HG02938 (cell line): ENCODE measurements at regions not wholly inside any gene's neighbourhood (a gene's known extent, or its start where the extent isn't known, plus 50 kb on each side); places are given as distances from the start of the nearest gene placed in this dataset.
"Not testable (repeated sequence)": the region's sequence is repeated elsewhere in the genome, so short reads cannot be mapped to it uniquely, and the experiment has no call there.

Experiments
- ATAC-seq: cut with Tn5 transposase; IDR thresholded peaks from one replicate; pipeline ENCODE4 v1.9.1; 2021; ENCODE audit warnings: mild to moderate bottlenecking, moderate library complexity; ENCODE audit not compliant: unreplicated experiment

DNA sequence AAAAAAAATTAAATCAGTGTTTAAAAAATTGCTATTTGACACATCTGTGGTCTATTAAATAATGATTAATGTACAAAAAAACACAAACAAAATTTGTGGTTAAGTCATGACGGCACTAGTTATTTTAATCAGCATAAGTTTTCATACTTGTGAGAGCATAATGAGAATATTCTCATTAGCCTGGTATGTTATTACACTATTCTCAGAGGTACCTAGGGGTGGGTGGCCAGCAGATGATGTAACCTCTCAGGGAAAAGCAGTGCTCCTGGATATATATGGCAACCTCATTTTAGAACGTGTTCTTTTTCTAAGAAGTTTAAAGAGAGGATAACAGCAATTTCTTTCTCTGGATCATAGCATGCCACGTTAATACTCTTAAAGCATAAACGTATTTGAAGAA is 109.2 kb downstream of the GJA1 start:
- ATAC-seq, result no peak

DNA sequence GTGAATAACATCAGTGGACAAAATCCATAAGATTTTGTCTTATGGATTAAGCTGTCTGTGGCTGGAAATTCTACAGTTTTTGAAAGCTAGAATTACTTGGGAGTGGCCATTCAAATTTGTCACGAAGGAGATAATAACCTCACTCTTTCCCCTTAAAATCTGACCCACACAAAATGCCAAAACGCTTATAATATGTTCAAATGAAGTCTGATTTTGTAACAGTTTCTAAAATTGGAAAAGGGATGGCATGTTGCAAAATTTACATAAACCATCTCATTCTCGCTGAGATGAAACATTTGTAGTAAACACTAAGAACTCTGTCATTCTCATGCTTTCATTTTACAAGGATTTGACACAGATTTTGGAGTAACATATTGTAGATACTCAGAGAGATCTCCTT is 112.7 kb downstream of the GJA1 start:
- ATAC-seq, result no peak

DNA sequence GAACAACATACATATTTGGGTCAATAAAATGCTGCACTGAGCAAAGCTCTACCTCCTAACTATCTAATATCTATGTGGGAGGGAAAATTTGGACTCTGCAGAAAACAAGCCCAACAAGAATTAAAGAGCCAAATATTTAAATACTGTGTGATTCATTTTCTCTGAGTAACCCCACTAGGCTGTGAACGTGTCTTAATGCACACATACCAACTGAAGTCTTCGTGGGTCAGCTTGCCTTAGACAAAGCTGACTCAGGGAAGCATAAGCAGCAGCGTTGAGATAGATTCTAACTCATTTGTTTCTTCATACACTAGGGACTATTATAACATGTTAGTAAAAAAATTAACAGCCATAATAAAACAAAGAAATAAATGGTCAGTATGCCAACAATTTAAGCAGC is 114.3 kb downstream of the GJA1 start:
- no peak for ATAC-seq

DNA sequence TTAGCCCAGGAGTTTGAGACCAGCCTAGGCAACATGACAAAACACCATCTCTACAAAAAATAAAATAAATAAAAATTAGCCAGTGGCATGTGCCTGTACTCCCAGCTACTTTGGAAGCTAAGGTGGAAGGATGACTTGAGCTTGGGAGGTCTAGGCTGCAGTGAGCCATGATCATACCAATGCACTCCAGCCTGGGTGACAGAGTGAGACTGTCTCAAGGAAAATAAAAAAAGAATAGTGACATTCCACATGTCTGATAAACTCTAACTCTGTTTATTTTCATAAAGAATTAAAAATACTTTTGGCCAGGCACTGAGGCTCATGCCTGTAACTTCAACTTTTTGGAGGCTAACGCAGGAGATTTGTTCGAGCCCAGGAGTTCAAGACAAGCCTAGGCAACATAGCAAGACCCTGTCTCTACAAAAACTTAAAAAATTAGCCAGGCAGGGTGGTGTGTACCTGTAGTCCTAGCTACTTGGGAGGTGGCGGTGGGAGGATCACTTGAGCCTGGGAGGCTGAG is 115.1 kb downstream of the GJA1 start:
- ATAC-seq, result no peak

DNA sequence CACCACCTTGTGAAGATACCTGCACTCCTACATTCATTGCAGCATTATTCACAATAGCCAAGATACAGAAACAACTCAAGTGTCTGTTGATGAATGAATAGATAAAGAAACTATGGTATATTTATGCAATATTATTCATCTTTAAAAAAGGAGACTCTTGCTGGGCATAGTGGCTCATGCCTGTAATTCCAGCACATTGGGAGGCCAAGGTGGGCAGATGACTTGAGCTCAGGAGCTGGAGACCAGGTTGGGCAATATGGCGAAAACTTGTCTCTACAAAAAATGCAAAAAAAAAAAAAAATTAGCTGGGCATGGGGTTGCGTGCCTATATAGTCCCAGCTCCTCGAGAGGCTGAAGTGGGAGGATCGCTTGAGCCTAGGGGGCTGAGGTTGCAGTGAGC is 119.8 kb downstream of the GJA1 start:
- no peak for ATAC-seq

DNA sequence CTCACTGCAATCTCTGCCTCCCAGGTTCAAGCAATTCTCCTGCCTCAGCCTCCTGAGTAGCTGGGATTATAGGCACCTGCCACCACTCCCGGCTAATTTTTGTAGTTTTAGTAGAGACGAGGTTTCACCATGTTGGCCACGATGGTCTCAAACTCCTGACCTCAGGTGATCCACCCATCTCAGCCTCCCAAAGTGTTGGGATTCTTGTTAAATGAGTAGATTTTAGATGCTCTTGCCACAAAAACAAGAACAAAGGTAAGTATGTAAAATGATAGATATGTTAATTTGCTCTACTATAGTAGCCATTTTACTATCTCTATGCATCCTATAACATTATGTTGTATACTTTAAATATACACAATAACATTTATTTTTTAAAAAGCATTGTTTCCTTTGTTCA is 120.7 kb downstream of the GJA1 start:
- ATAC-seq, result not testable (repeated sequence)

DNA sequence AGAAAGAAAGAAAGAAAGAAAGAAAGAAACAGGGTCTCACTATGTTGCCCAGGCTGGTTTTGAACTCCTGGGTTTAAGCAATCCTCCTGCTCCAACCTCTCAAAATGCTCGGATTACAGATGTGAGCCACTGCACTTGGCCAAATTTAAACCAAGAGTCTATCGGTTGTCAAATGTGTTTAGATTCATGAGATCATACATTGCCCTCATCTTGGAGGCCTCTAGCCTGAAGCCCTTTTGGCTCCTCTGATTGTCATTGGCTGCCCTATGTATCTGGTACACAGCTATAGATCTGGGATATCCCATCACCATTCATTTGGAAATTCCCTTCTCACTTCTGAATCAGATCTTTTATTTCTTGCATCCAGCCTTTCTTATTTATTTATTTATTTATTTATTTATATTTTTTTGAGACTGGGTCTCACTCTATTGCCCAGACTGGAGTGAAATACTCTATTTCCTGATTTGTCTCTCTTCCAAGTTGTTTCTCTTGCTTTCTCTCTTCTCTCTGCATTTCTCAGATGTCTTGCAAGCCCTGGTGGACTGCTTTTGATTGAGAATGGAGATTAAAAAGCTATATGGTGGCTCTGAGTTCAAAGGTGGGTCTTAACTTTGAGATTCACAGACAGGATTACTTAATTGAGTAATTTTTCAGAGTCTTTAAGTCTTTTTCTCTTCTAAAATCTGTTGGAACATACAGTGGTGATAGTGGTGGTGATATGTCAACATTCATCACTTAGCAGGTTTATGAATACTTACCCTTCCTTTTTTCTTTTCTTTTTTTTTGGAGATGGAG is 121.9 kb downstream of the GJA1 start:
- ATAC-seq, result no peak

DNA sequence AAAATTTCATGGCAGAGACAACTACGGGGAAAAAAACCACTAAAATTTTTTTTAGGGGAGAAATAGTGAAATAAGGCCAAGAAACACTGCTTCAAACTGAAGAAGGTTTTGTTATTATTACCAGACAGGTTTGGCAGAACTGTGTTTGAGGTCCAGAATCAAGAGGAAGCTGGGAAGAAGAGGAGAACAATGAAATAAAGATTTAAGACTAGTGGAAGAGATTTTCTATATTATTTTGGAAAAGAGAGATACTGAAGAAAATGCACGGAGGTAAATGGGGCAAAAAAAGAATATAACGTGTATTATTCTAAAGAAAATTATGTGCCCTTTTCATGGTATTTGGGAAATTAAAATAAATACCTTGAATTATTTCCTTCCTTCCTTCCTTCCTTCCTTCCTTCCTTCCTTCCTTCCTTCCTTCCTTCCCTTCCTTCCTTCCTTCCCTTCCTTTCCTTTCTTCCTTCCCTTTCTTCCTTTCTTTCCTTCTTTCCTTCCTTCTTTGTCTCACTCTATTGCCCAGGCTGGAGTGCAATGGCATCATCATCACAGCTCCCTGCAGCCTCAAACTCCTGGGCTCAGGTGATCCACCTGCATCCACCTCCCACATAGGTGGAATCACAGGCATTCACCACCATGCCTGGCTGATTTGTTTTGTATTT is 124.3 kb downstream of the GJA1 start:
- no peak for ATAC-seq

DNA sequence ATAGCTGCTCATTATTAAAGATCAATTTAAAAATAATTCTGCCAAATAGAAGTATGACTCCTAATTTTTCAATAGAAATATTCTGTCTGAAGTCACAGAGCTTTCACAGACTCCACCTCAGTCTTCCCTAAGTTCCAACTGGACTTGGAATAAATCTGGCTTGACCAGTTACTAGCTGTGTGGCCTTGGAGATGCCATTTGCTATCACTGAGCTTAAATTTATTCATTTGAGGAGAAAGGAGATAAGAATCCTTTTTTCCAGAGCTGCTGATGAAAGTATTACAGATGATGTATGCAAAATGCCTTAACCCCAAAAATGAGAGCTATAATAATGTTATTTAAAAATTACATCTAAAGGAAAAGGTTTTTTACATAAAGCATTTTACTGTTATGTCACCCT is 125.0 kb downstream of the GJA1 start:
- no peak for ATAC-seq

DNA sequence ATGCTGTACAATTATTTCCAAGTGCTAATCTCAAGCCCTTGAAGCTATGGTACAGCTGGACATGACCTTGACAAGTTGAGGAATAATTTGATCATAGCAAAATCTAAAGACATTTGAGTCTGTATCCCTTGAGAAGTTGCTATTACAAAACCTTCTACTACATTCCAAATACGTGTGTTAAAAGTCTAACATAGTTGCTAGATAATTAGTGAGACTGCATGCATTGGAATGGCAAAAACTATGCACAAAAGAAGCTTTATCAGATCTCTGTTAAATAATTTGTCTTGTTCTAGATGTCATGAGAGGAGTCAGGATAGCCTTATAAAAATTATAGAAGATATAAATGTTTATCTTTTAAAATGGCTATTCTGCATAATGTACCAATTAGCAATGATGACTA is 127.8 kb downstream of the GJA1 start:
- no peak for ATAC-seq

DNA sequence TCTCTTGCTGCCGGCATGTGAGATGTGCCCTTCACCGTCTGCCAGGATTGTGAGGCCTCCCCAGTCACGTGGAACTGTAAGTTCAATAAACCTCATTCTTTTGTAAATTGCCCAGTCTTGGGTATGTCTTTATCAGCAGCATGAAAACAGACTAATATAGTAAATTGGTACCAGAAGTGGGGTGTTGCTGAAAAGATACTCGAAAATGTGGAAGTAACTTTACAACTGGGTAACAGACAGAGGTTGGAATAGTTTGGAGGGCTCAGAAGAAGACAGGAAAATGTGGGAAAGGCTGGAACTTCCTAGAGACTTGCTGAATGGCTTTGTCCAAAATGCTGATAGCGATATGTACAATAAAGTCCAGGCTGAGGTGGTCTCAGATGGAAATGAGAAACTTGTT is 129.1 kb downstream of the GJA1 start:
- ATAC-seq, result not testable (repeated sequence)

DNA sequence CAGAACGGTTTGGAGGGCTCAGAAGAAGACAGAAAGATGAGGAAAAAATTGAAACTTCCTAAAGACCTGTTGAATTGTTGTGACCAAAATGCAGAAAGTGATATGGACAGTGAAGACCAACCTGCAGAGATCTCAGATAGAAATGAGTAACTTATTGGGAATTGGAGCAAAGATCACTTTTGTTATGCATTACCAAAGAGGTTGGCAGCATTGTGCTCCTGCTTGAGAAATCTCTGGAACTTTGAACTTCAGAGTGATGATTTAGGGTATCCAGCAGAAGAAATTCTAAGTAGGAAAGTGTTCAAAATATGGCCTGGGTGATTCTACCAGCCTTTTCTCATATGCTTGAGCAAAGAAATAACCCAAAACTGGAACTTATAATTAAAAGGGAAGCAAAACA is 136.0 kb downstream of the GJA1 start:
- ATAC-seq, result no peak

DNA sequence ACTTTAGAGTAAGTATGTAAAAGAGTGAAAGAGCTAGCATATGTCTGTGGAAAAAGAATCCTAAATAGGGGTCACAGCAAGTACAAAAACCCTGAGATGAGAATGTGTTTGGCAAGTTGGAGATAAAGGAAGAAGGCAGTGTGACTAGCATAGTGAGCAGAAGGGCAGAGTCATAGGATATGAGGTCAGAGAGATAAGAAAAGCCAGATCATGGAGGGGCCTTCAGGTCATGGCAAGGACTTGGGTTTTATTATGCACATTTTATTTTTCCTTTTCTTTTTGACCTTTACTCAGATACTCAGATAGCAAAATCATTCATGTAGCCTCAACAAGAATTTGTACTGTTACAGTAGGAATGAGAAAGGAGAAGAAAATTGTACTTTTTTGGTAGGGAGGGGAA is 138.0 kb downstream of the GJA1 start:
- ATAC-seq, result no peak

DNA sequence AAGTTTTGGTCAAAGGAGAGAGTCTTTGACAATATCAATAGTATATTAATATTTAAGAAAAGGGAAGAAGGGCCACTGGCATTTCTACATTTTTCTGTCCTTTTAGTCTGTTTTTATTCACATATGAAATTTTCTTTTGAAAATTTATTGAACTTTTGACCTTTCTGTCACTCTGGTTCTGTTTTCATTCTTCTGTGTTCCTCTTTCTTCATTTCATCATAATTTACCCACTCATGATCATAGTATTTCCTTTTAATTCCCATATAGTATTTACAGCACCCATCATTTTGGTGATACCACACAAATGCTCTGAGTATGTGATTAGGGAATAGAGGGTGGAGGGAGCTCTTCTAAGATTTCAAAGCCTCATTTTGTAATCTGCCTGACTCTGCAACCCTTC is 142.8 kb downstream of the GJA1 start:
- no peak for ATAC-seq

DNA sequence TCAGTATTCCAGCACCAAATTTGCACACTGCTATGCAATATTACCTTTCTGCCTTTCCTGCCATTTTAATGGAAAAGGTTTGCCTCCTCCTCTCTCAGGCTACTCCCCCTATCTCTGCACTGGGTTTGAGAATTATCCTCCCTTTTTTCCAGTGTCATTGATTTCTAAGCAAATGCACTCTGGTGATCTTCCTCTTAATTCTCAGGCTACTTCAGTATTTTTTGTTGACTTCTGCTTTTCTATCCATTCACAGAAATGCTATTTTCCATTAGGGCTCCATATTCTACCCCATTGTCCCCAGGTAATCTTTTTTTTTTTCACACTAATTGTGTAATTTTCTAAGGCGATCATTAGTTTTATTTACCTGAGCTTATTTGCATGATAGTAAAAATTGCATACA is 144.0 kb downstream of the GJA1 start:
- no peak for ATAC-seq

DNA sequence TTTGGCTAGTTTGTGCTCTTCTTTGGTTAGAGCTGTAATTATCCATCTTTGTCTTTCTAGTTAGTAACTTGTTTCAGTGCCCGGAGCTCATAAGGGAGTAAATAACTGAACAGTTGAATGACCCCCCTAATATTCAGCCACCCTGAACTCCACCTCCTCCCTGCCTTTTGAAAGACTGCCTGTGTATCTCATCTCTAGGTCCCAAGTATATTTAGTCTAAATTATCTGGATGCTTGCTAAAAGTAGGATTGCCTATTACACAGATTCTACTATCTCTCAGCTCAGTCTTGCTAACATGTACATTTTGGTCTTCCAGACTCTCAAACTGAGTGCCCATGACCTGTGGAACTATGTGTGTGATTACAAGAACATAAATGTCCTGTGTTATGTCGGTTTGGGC is 145.9 kb downstream of the GJA1 start:
- no peak for ATAC-seq

DNA sequence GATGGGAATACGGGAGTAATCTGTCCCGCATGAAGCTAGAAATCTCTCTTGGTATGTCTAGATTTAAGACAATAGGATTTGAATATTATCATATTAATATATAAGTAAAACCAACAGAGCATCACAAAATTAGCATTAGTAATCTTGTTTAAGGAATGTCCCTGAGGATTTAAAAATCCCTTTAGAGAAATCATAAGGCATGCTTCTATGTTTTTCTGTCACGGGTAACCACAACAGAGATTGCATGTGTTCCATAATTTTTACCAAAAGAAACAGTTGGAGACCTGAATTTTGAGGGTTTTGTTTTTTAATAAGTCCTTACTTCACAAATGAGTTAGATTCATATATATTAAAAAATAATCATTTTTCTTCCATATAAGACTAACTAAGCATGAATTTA is 146.8 kb downstream of the GJA1 start:
- ATAC-seq, result no peak

DNA sequence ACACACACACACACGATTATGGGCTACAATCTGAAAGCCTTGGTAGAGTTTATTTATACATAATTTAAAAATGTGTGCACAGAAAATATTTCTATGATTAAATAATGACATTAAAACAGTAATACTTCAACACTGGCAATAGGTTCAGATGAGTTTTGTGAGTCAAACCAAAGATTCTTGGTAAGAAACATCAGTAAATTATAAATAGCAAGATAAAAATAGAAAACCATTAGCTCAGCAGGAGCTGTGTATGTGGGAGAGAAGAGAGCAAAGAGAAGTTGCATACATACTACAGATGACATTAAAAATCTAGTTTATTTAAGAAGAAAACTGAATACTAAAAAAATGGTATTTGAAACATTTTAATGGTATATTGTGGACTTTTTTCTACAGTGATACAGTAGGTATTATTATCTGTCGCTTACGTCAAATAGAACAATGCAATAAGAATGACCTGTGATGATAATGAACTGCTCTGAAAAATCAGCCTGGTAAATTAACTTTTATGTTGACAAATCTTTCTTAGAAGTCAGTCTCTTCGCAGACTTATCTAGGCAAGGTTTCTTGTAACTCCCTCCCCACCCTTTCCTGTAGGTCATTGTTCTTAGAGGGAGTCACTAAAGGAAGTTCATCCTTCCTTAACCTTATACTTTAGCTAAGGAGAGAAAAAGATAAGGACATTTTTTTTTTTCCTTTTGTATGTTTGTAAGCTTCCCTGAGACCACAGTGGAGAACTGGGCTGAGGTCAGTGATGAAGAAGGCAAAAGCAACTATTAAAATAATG is 149.3 kb downstream of the GJA1 start:
- ATAC-seq, result no peak

DNA sequence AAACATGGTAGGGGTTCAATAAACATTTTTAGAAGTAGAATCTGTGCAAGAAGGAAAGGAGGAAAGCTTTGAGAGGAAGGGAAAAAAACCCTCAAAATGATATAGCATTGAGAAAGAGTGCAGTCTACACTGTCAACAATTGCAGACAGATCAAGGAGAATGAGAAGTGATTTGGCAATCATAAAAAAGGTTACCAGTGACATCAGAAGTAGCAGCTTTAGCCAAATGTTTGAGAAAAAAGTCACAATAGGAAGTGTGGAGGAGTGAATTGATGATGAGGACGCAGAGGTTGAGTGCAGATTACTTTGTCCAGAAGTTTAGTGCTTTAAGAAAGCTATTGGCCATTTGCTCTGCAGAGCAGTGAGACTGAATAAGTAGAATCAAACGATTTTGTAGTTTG is 155.0 kb downstream of the GJA1 start:
- no peak for ATAC-seq

DNA sequence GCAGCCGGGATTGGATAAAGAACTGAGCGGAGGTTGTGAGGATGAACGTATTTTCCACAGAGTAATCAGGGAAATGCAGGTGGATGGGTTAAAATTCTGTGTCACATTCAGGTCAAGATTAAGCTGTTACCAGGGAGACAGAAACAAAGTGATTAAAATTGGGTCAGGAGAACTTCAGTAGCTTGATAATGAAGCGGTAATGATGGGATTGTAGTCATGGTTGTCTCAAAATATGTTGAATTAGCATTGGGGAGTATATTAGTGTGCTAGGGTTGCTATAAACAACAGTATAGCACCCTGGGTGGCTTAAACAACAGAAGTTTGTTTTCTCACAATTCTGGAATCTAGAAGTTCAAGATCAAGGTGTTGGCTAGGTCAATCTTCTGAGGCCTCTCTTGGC is 155.5 kb downstream of the GJA1 start:
- ATAC-seq, result no peak

DNA sequence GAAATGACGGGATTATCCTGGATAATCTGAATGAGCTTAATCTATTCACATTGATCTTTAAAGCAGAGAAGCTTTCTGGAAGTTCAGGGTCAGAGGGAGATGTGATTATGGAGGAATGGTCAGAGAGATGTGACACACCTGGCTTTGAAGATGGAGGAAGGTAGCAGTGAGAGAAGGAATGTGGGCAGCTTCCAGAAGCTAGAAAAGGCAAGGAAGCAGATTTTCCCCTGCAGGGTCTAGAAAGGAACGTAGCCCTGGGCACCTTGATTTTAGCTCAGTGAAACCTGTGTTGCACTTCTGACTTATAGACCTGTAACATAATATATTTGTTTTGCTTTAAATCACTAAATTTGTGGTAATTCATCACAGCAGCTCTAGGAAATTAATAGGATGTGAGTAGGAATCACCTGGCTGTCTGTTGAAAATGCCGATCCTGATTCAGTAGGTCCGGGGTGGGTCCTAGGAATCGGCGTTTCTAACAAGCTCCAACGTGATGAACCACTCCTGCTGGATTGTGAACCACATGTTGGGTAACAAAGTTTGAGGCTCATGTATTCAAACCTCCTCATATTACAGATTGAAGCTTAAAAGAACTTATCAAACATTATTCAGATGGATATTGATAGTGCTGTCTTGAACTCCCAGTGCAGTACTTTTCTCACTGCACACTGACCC is 157.0 kb downstream of the GJA1 start:
- no peak for ATAC-seq
